NCI-H2227 (cell line): ENCODE measurements at regions not wholly inside any gene's neighbourhood (a gene's known extent, or its start where the extent isn't known, plus 50 kb on each side); places are given as distances from the start of the nearest gene placed in this dataset.

Experiments used
- DNase-seq: peaks from one replicate; lab custom pipeline; 2025; ENCODE audit not compliant: unreplicated experiment; lab: John Stamatoyannopoulos, UW

GRCh38 chr5:110996742-110997141 lies 74.8 kb upstream of the TSLP start:
- DNase-seq, result no peak

GRCh38 chr5:111002036-111002435 lies 69.5 kb upstream of the TSLP start:
- no peak for DNase-seq

GRCh38 chr5:111003623-111004022 lies 67.9 kb upstream of the TSLP start:
- no peak for DNase-seq

GRCh38 chr5:111004291-111004690 lies 67.2 kb upstream of the TSLP start:
- DNase-seq, result no peak

GRCh38 chr5:111010783-111011182 lies 60.7 kb upstream of the TSLP start:
- DNase-seq, result no peak

GRCh38 chr5:111013011-111013410 lies 58.5 kb upstream of the TSLP start:
- DNase-seq, result no peak

GRCh38 chr5:111016801-111017200 lies 54.7 kb upstream of the TSLP start:
- no peak for DNase-seq

GRCh38 chr5:111017731-111018130 lies 53.8 kb upstream of the TSLP start:
- no peak for DNase-seq
